HG02571 (cell line): ENCODE measurements at regions not wholly inside any gene's neighbourhood (a gene's known extent, or its start where the extent isn't known, plus 50 kb on each side); places are given as distances from the start of the nearest gene placed in this dataset.

Experiments
- ATAC-seq: cut with Tn5 transposase; IDR thresholded peaks from one replicate; pipeline ENCODE4 v1.9.1; 2021; ENCODE audit warnings: mild to moderate bottlenecking, moderate library complexity; ENCODE audit not compliant: unreplicated experiment

GRCh38 chr11:95295382-95296149, 64.6 kb upstream of the SESN3 start:
- ATAC-seq = no peak

GRCh38 chr11:95294701-95295100, 63.7 kb upstream of the SESN3 start:
- ATAC-seq = no peak

GRCh38 chr11:95293116-95293515, 62.1 kb upstream of the SESN3 start:
- no peak for ATAC-seq

GRCh38 chr11:95291946-95292345, 60.9 kb upstream of the SESN3 start:
- no peak for ATAC-seq

- no peak for ATAC-seq
Measured at GRCh38 chr11:95289378-95290101, 58.5 kb upstream of the SESN3 start.

GRCh38 chr11:95284057-95285052, 53.4 kb upstream of the SESN3 start:
- no peak for ATAC-seq

GRCh38 chr11:95283650-95284049, 52.6 kb upstream of the SESN3 start:
- ATAC-seq = no peak

- ATAC-seq = no peak
Measured at GRCh38 chr11:95283146-95283545, 52.1 kb upstream of the SESN3 start.

GRCh38 chr11:95282291-95282751, 51.3 kb upstream of the SESN3 start:
- no peak for ATAC-seq
